D721Med (cell line): ENCODE measurements at regions not wholly inside any gene's neighbourhood (a gene's known extent, or its start where the extent isn't known, plus 50 kb on each side); places are given as distances from the start of the nearest gene placed in this dataset.

Experiments
- DNase-seq: peaks from one replicate; pipeline ENCODE4 v3.0.0; 2011; ENCODE audit warnings: low spot score; ENCODE audit not compliant: insufficient read length
- FAIRE-seq: peaks from 2 replicates; lab custom pipeline; 2011; peaks lifted over from hg19 to GRCh38; lab: Jason Lieb, UNC
- CTCF ChIP-seq: IDR thresholded peaks from 2 replicates; pipeline ENCODE4 v1.5.1; 2012; ENCODE audit warnings: mild to moderate bottlenecking, control low read depth; ENCODE audit not compliant: insufficient read depth; ENCODE audit errors: missing control alignments

- TF ChIP-seq CTCF: no peak
- FAIRE-seq (no peak), DNase-seq (no peak)
Measured at GRCh38 chr11:134469627-134470026, 57.6 kb upstream of the B3GAT1 start.

GRCh38 chr11:134468796-134469195, 56.8 kb upstream of the B3GAT1 start:
- no peak for TF ChIP-seq CTCF
- DNase-seq: no peak
- no peak for FAIRE-seq

- TF ChIP-seq CTCF: no peak
- FAIRE-seq (no peak), DNase-seq (no peak)
Measured at GRCh38 chr11:134468081-134468668, 56.1 kb upstream of the B3GAT1 start.

GRCh38 chr11:134466610-134467567, 54.8 kb upstream of the B3GAT1 start:
- DNase-seq (no peak), FAIRE-seq (no peak)
- TF ChIP-seq CTCF: no peak

GRCh38 chr11:134466156-134466555, 54.1 kb upstream of the B3GAT1 start:
- FAIRE-seq (no peak), DNase-seq (no peak)
- TF ChIP-seq CTCF: no peak

GRCh38 chr11:134464981-134465730, 53.1 kb upstream of the B3GAT1 start:
- no peak for TF ChIP-seq CTCF
- no peak for FAIRE-seq
- DNase-seq: no peak
